HepG2 (cell line): ENCODE measurements at regions not wholly inside any gene's neighbourhood (a gene's known extent, or its start where the extent isn't known, plus 50 kb on each side); places are given as distances from the start of the nearest gene placed in this dataset.

ENCODE experiments used
- ATAC-seq: fragments of 200-7000 bp; cut with Tn5 transposase; 3 replicates; pipeline ENCODE4 v1.9.1; 2020; ENCODE audit warnings: mild to moderate bottlenecking, moderate library complexity
- BruUV-seq: library from RNA; stranded (reverse); fragments of 400-500 nt; replicated peaks from 2 replicates; lab custom pipeline; 2021; lab: Mats Ljungman, UMichigan
- CTCF ChIA-PET: fragments of 300-600 bp; formaldehyde crosslinking; extraction: SDS; loops from one replicate; lab custom pipeline; 2021; ENCODE audit warnings: low total read pairs, inconsistent platforms, low intra/inter-chr PET ratio; lab: Yijun Ruan, JAX
- POLR2A ChIA-PET: fragments of 350-600 bp; sonication (Branson Sonifier 250); formaldehyde crosslinking; loops from one replicate; lab custom pipeline; 2020; ENCODE audit warnings: antibody characterized with exemption, inconsistent platforms; lab: Yijun Ruan, JAX
- DNase-seq: peaks from one replicate; pipeline ENCODE4 v3.0.0-alpha.2; 2015; ENCODE audit warnings: low spot score
- FAIRE-seq: peaks from 3 replicates; lab custom pipeline; 2011; peaks lifted over from hg19 to GRCh38; lab: Jason Lieb, UNC
- H2AFZ ChIP-seq: one replicate; pipeline ENCODE4 v1.6.1; 2011; ENCODE audit warnings: low read length, inconsistent platforms
- H3K27ac ChIP-seq: fragments of 300-600 bp; 3 replicates; pipeline ENCODE4 v1.8.0; 2011; ENCODE audit warnings: mixed run types, mild to moderate bottlenecking, mixed read lengths, low read length, inconsistent platforms; ENCODE audit not compliant: insufficient read depth; ENCODE audit errors: extremely low read length
- H3K27me3 ChIP-seq, 2 experiments: fragments of 200-600 bp in 1 of 2; 2 replicates in 1 of 2; 3 replicates in 1 of 2; pipeline versions ENCODE4 v1.6.0 to v1.8.0; 2011; ENCODE audit warnings: low read length in 2 of 2, mild to moderate bottlenecking in 2 of 2, moderate library complexity in 2 of 2, inconsistent platforms in 1 of 2; ENCODE audit not compliant: insufficient read depth in 2 of 2, control insufficient read depth in 1 of 2
- H3K36me3 ChIP-seq, 2 experiments: fragments of 200-600 bp in 1 of 2; replicated peaks in 1 of 2; 2 replicates in 1 of 2; 3 replicates in 1 of 2; pipeline versions ENCODE4 v1.5.1 to v1.8.0; 2011; ENCODE audit warnings: low read length in 2 of 2, inconsistent platforms in 1 of 2; ENCODE audit not compliant: insufficient read depth in 2 of 2, control insufficient read depth in 1 of 2
- H3K4me1 ChIP-seq: 2 replicates; pipeline ENCODE4 v1.5.1; 2012; ENCODE audit warnings: low read length, inconsistent platforms; ENCODE audit not compliant: insufficient read depth
- H3K4me2 ChIP-seq: 2 replicates; pipeline ENCODE4 v1.6.0; 2011; ENCODE audit warnings: low read depth, low read length, inconsistent platforms
- H3K4me3 ChIP-seq, 3 experiments: fragments of 200-600 bp in 1 of 3; sonication (generic), shearing (Covaris generic) in 1 of 3; replicated peaks in 1 of 3; 2 replicates each; pipeline ENCODE4 v1.5.1; 2011 to 2016; ENCODE audit warnings: low read length in 3 of 3, inconsistent platforms in 2 of 3, low read depth in 2 of 3, mild to moderate bottlenecking in 2 of 3, control low read depth in 1 of 3, mixed read lengths in 1 of 3; ENCODE audit not compliant: insufficient read depth in 1 of 3
- H3K79me2 ChIP-seq: one replicate; pipeline ENCODE4 v1.6.1; 2011; ENCODE audit warnings: low read length, inconsistent platforms; ENCODE audit not compliant: insufficient read depth
- H3K9ac ChIP-seq: 2 replicates; pipeline ENCODE4 v1.6.0; 2011; ENCODE audit warnings: mild to moderate bottlenecking, low read depth, low read length, inconsistent platforms; ENCODE audit not compliant: insufficient read depth
- H3K9me3 ChIP-seq: 2 replicates; pipeline ENCODE4 v1.5.1; 2012; ENCODE audit warnings: mild to moderate bottlenecking, low read length
- H4K20me1 ChIP-seq: 2 replicates; pipeline ENCODE4 v1.6.0; 2011; ENCODE audit warnings: inconsistent platforms, mild to moderate bottlenecking, low read length, moderate library complexity; ENCODE audit not compliant: insufficient read depth
- BORCS8-MEF2B ChIP-seq: sonication (generic); formaldehyde crosslinking; IDR thresholded peaks from 2 replicates; pipeline ENCODE4 v1.8.0; 2022; ENCODE audit warnings: mild to moderate bottlenecking, missing genetic modification reagents
- CHD2 ChIP-seq: IDR thresholded peaks from 2 replicates; pipeline ENCODE4 v1.6.1; 2011; ENCODE audit warnings: low read depth, low read length, improper control_type of control experiment
- DMTF1 ChIP-seq: sonication (generic); formaldehyde crosslinking; IDR thresholded peaks from 2 replicates; pipeline ENCODE4 v1.4.0; 2020; ENCODE audit warnings: mild to moderate bottlenecking, missing genetic modification reagents
- GMEB2 ChIP-seq: IDR thresholded peaks from 2 replicates; pipeline ENCODE4 v1.6.1; 2016; ENCODE audit warnings: missing biosample characterization, missing genetic modification reagents, low read depth
- KDM1A ChIP-seq: IDR thresholded peaks from 2 replicates; pipeline ENCODE4 v1.6.1; 2016; ENCODE audit warnings: missing compliant biosample characterization
- MED13 ChIP-seq: sonication (generic); formaldehyde crosslinking; IDR thresholded peaks from 2 replicates; pipeline ENCODE4 v1.5.0; 2020; ENCODE audit warnings: missing genetic modification reagents
- ONECUT2 ChIP-seq: sonication (generic); formaldehyde crosslinking; IDR thresholded peaks from 2 replicates; pipeline ENCODE4 v1.4.0; 2020; ENCODE audit warnings: missing genetic modification reagents
- PAF1 ChIP-seq: IDR thresholded peaks from 2 replicates; pipeline ENCODE4 v1.6.1; 2016; ENCODE audit warnings: missing genetic modification reagents, missing compliant biosample characterization
- SAFB2 ChIP-seq: sonication (generic); formaldehyde crosslinking; IDR thresholded peaks from 2 replicates; pipeline ENCODE4 v1.5.1; 2020; ENCODE audit warnings: missing genetic modification reagents, low read depth, mild to moderate bottlenecking, borderline replicate concordance
- SP2 ChIP-seq: sonication (generic); formaldehyde crosslinking; IDR thresholded peaks from 2 replicates; pipeline ENCODE4 v1.5.1; 2020; ENCODE audit warnings: mild to moderate bottlenecking, missing genetic modification reagents
- SUZ12 ChIP-seq: fragments of 150-350 bp; IDR thresholded peaks from 2 replicates; pipeline ENCODE4 v1.6.1; 2014; ENCODE audit warnings: low read depth, low read length
- ZFP90 ChIP-seq: sonication (generic); formaldehyde crosslinking; IDR thresholded peaks from 2 replicates; pipeline ENCODE4 v1.8.0; 2022; ENCODE audit warnings: missing genetic modification reagents, mild to moderate bottlenecking, inconsistent platforms, borderline replicate concordance
- WGBS: methylation state at CpG from one replicate; pipeline ENCODE4 v1.1.6; 2017; ENCODE audit warnings: low lambda C conversion rate; 5-methylcytosine and 5-hydroxymethylcytosine counted together
- in situ Hi-C: cut with HindIII; loops from 2 replicates; pipeline ENCODE4 v1.10.0; 2017; ENCODE audit warnings: low pct_unique_long_range_greater_than_20kb; ENCODE audit not compliant: extremely low pct_ligation_motif_present
- intact Hi-C: fragments of 100-400 bp; cut with micrococcal nuclease; formaldehyde crosslinking; loops from one replicate; pipeline ENCODE4 v1.10.0; 2022; ENCODE audit not compliant: unreplicated experiment
- TF ChIP-seq, protein P1 (sequence below): IDR thresholded peaks from 2 replicates; pipeline ENCODE4 v1.6.1; 2016; ENCODE audit warnings: mild to moderate bottlenecking

DNA sequence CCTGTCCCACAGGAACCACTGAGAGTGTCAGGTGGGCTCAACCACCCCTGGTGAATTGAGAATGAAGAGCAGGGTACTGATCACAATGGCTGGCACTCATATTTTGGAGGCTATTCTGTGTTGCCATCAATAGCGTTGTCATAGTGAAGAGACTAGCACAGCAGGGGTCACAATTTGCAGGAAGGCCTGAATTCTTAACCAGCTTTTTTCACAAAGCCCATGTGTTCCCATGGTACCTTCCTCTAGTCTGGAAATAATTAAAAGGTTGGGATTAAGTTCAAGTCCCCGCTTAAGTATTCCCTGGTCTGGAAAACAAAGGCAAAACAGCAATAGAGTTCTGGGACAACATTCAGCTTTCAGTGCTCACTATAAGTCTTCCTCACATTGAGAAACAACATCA lies 1051.7 kb downstream of the C4orf33 start (continued):
- no peak for TF ChIP-seq DMTF1 (CRISPR knock-in tag)
- TF ChIP-seq PAF1 (CRISPR knock-in tag): no peak
- TF ChIP-seq GMEB2 (CRISPR knock-in tag): no peak
- TF ChIP-seq MED13 (CRISPR knock-in tag): no peak

DNA sequence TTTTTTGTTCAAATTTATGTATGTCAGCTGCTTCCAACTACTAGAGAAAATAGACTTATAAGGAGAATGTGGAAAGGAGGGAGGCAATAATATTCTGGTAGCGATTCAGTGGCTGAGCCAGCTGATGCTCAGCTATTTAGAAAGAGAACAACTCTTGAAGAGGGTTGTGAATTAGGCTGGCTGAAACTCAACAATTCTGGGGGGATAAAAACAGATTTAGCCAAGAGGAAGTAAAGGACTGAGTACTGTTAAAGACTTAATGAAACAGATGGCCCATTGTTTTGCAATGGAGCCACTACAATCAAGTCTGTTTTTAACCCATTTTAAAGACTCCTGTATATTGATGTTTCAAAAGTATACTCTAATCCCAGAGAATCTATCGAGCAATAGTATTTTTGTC lies 1058.9 kb downstream of the C4orf33 start:
- no peak overlapping the region for H3K9ac ChIP-seq
- CTCF ChIA-PET: no interaction called here
- 16% methylated on average over 2 of the region's 2 CpGs for whole genome bisulfite sequencing

More for the DNA sequence above, 1058.9 kb downstream of the C4orf33 start:
- no peaks in the 10 kb centered on the region for H3K36me3 ChIP-seq
- H3K79me2 ChIP-seq: no peaks in the 10 kb centered on the region
- in situ Hi-C loops: no loop called here
- H3K27me3 ChIP-seq: no peaks in the 10 kb centered on the region
- POLR2A ChIA-PET: no interaction called here
- no peaks in the 10 kb centered on the region for H3K9me3 ChIP-seq
- H3K4me1 ChIP-seq: no peaks in the 10 kb centered on the region
- no peak for DNase-seq
- no TSS peak for BruUV-seq
- H4K20me1 ChIP-seq: no peaks in the 10 kb centered on the region
- no peak overlapping the region for H2AFZ ChIP-seq
- no peak for FAIRE-seq
- intact Hi-C loops: no loop called here
- ATAC-seq: no peak
- no peak overlapping the region for H3K4me2 ChIP-seq
- H3K4me3 ChIP-seq: no peak overlapping the region
- H3K27ac ChIP-seq: no peak overlapping the region
- TF ChIP-seq, protein P1, sequence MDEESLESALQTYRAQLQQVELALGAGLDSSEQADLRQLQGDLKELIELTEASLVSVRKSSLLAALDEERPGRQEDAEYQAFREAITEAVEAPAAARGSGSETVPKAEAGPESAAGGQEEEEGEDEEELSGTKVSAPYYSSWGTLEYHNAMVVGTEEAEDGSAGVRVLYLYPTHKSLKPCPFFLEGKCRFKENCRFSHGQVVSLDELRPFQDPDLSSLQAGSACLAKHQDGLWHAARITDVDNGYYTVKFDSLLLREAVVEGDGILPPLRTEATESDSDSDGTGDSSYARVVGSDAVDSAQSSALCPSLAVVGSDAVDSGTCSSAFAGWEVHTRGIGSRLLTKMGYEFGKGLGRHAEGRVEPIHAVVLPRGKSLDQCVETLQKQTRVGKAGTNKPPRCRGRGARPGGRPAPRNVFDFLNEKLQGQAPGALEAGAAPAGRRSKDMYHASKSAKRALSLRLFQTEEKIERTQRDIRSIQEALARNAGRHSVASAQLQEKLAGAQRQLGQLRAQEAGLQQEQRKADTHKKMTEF: no peak
- no peak for TF ChIP-seq CHD2
- no peak for TF ChIP-seq SUZ12
- no peak for TF ChIP-seq SP2 (CRISPR knock-in tag)
- TF ChIP-seq SAFB2: no peak
- no peak for TF ChIP-seq ZFP90 (CRISPR knock-in tag)
- TF ChIP-seq BORCS8-MEF2B (CRISPR knock-in tag): no peak
- TF ChIP-seq ONECUT2 (CRISPR knock-in tag): no peak
- no peak for TF ChIP-seq KDM1A
